PFSK-1 (cell line): ENCODE measurements at regions not wholly inside any gene's neighbourhood (a gene's known extent, or its start where the extent isn't known, plus 50 kb on each side); places are given as distances from the start of the nearest gene placed in this dataset.

ENCODE experiments used
- FOXP2 ChIP-seq: optimal IDR thresholded peaks from 2 replicates; pipeline ENCODE3; 2011; ENCODE audit warnings: borderline replicate concordance, control low read depth, inconsistent platforms; ENCODE audit not compliant: insufficient read depth; ENCODE audit errors: extremely low read length, extremely low read depth
- POLR2AphosphoS5 ChIP-seq: IDR thresholded peaks from 2 replicates; pipeline ENCODE4 v1.6.1; 2012; ENCODE audit warnings: low read depth, mild to moderate bottlenecking, control low read depth, low read length, moderate library complexity
- SIN3A ChIP-seq: IDR thresholded peaks from 2 replicates; pipeline ENCODE4 v1.6.1; 2012; ENCODE audit warnings: mild to moderate bottlenecking, low read length, moderate library complexity, borderline replicate concordance; ENCODE audit not compliant: insufficient read depth
- TAF1 ChIP-seq: IDR thresholded peaks from 2 replicates; pipeline ENCODE4 v1.6.1; 2012; ENCODE audit warnings: low read length, control low read depth, borderline replicate concordance; ENCODE audit not compliant: insufficient read depth
- TF ChIP-seq, protein P1 (sequence below), 2 experiments: IDR thresholded peaks; 2 replicates each; pipeline versions ENCODE4 v1.6.1 to v1.8.0; 2011 to 2012; ENCODE audit warnings: low read depth in 2 of 2, low read length in 2 of 2, control low read depth in 1 of 2, inconsistent platforms in 1 of 2, mild to moderate bottlenecking in 1 of 2, moderate library complexity in 1 of 2; ENCODE audit not compliant: insufficient read depth in 1 of 2

DNA sequence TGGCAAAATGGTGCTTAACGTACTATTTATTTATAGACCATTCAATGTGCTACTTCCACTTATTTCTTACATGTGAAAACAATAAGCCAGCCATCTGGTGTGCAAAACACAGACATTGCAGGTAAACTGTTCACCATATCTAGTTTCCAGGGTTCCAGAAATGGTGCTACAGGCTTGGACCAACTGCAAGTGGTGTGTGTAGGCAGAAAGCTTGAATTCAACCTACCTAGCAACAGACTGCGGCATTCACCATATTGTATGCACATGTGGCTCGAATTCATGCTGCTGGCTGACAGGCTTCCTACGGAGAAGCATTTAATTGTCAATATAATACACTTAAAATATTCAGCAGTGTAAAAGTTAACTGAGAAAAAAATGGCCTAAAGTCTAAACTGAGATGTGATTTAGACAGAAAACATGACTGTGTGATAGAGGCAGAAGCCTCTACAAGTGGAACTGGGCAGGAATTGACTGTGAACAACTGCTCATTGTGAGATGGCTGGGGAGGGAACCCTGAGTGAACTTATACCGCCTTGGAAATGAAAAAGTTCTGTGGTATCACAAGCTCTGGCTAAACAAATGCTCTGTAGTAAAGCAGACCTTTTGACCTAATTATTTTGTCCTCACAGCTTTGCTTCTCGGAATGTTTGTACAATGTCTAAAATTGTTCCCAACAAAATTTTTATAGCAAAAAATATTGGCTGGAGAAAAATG lies 434.7 kb downstream of the GRIA2 start:
- no peak for TF ChIP-seq TAF1
- TF ChIP-seq SIN3A, result no peak
- TF ChIP-seq, protein P1, sequence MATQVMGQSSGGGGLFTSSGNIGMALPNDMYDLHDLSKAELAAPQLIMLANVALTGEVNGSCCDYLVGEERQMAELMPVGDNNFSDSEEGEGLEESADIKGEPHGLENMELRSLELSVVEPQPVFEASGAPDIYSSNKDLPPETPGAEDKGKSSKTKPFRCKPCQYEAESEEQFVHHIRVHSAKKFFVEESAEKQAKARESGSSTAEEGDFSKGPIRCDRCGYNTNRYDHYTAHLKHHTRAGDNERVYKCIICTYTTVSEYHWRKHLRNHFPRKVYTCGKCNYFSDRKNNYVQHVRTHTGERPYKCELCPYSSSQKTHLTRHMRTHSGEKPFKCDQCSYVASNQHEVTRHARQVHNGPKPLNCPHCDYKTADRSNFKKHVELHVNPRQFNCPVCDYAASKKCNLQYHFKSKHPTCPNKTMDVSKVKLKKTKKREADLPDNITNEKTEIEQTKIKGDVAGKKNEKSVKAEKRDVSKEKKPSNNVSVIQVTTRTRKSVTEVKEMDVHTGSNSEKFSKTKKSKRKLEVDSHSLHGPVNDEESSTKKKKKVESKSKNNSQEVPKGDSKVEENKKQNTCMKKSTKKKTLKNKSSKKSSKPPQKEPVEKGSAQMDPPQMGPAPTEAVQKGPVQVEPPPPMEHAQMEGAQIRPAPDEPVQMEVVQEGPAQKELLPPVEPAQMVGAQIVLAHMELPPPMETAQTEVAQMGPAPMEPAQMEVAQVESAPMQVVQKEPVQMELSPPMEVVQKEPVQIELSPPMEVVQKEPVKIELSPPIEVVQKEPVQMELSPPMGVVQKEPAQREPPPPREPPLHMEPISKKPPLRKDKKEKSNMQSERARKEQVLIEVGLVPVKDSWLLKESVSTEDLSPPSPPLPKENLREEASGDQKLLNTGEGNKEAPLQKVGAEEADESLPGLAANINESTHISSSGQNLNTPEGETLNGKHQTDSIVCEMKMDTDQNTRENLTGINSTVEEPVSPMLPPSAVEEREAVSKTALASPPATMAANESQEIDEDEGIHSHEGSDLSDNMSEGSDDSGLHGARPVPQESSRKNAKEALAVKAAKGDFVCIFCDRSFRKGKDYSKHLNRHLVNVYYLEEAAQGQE (IDR thresholded peaks at IDR 0.05; ENCODE audit: insufficient read depth in 1 of 2, low read depth in 2 of 2, low read length in 2 of 2), result no peak
- no peak for TF ChIP-seq POLR2AphosphoS5
- no peak for TF ChIP-seq FOXP2

DNA sequence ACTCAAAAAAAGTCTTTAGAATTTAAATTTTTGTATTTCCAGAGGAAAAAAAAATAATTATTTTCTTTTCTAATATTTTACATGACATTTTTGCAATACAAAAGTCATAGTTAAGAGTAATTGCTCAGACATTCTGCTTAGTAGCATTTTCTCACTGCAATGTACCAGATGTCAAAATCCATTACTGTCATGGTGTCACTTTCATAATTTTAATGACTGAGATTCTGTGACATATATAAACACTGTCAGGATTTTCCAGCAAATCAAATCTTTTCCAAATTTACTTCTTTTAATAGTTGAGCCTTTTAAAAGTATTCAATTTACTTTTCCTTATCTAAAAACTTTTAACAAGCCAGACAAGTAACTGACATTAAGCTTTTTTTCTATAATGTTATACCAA lies 422.7 kb downstream of the GRIA2 start:
- no peak for TF ChIP-seq TAF1
- no peak for TF ChIP-seq POLR2AphosphoS5
- no peak for TF ChIP-seq FOXP2
- TF ChIP-seq, protein P1 (IDR thresholded peaks at IDR 0.05; ENCODE audit: insufficient read depth in 1 of 2, low read depth in 2 of 2, low read length in 2 of 2), result no peak
- no peak for TF ChIP-seq SIN3A

DNA sequence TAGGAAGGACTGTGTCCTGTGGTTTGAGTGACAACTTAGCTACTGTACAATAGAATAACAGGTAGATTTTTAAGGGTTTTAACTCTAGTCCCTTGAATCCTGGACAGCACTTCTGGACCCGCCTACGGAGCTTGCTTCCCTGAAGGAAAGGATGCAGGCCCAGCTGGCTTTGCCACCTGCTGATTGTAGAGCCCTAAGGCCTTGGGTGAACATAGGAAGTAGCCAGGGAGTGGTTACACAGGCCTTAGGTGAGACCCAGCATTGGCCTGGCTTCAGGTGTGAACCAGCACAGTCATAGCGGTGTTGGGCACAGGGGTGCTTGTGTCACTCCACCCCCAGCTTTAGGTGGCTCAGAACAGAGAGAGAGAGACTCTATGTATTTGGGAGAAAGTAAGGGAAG lies 413.5 kb downstream of the GRIA2 start:
- TF ChIP-seq FOXP2 (no peak), SIN3A (no peak), POLR2AphosphoS5 (no peak), TAF1 (no peak)
- TF ChIP-seq, protein P1 (IDR thresholded peaks at IDR 0.05; ENCODE audit: insufficient read depth in 1 of 2, low read depth in 2 of 2, low read length in 2 of 2), result no peak

DNA sequence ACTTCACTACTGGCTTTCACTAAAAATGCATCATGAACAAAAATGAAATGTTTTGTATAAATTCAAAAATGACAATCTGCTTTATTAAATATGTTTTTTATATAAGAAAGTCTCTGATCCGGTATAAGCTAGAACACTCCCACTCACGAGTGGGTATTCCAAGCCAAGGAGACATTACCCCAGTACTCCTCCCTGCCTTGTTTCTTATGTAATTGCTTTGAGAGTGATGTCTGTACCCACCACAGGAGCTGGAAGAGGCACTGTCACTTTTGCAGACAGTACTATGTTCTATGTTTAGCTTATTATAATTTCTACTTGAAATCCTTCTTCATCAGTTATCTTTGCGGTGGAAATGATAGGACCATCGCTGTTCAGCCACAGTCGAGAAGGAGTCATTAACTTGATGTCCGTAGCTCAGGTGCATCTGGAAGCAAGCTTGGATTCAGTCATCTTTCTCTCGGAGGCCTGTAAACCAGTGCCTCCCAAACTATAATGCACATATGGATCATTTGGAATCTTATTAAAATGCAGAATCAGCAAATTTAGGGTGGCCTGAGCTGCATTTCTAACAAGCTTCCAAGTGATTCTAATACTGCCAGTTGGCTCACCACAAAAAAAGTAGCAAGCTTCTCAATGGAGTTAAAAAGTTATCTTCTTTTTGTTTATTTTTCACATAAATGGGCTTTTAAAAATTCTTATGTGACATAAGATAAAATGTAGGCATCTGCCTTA lies 396.4 kb downstream of the GRIA2 start:
- TF ChIP-seq POLR2AphosphoS5 (no peak), FOXP2 (no peak), SIN3A (no peak), TAF1 (no peak)
- TF ChIP-seq, protein P1 (IDR thresholded peaks at IDR 0.05; ENCODE audit: insufficient read depth in 1 of 2, low read depth in 2 of 2, low read length in 2 of 2), result no peak
